Gastroesophageal sphincter (tissue), 4 donors: ENCODE measurements at regions not wholly inside any gene's neighbourhood (a gene's known extent, or its start where the extent isn't known, plus 50 kb on each side); places are given as distances from the start of the nearest gene placed in this dataset.

Experiments
- ATAC-seq: fragments of 150-250 bp; one replicate; pipeline ENCODE4 v1.9.1; 2016; ENCODE audit warnings: mild to moderate bottlenecking, moderate library complexity
- H3K27ac ChIP-seq, 4 donors: fragments of 200-600 bp; sonication (generic) in 3 of 4; 1 replicate in 3 of 4; 2 replicates in 1 of 4; pipeline ENCODE4 v1.5.1; 2016 to 2019
- H3K27me3 ChIP-seq: fragments of 200-600 bp; sonication (generic); one replicate; pipeline ENCODE4 v1.5.1; 2019
- H3K36me3 ChIP-seq, 2 donors: fragments of 200-600 bp; sonication (generic); one replicate each; pipeline ENCODE4 v1.5.1; 2019; ENCODE audit warnings: control low read depth in 1 of 2
- H3K4me1 ChIP-seq, 3 donors: fragments of 200-600 bp; sonication (generic); 1 replicate in 2 of 3; 2 replicates in 1 of 3; pipeline ENCODE4 v1.5.1; 2016 to 2019; ENCODE audit warnings: control low read depth in 2 of 3
- H3K4me3 ChIP-seq, 2 donors: fragments of 200-600 bp; sonication (generic); one replicate each; pipeline ENCODE4 v1.5.1; 2019; ENCODE audit warnings: mild to moderate bottlenecking in 1 of 2, moderate library complexity in 1 of 2
- H3K9me3 ChIP-seq, 3 donors: fragments of 200-600 bp; sonication (generic); one replicate each; pipeline ENCODE4 v1.5.1; 2017 to 2019; ENCODE audit warnings: control low read depth in 2 of 3
- EP300 ChIP-seq: sonication (generic); formaldehyde crosslinking; IDR thresholded peaks from one replicate; pipeline ENCODE4 v1.6.1; 2017; ENCODE audit warnings: antibody characterized with exemption, mild to moderate bottlenecking
- POLR2A ChIP-seq, 2 donors: fragments of 450-650 bp; IDR thresholded peaks; one replicate each; pipeline ENCODE4 v1.6.1; 2017; ENCODE audit warnings: antibody characterized with exemption in 2 of 2, mild to moderate bottlenecking in 2 of 2, moderate library complexity in 1 of 2
- POLR2AphosphoS5 ChIP-seq: sonication (generic); formaldehyde crosslinking; IDR thresholded peaks from one replicate; pipeline ENCODE4 v1.6.1; 2017; ENCODE audit warnings: antibody characterized with exemption
- WGBS, 2 donors: methylation state at CpG; one replicate each; pipeline ENCODE4 v1.1.5; 2018; ENCODE audit warnings: low coverage in 1 of 2; 5-methylcytosine and 5-hydroxymethylcytosine counted together
- TF ChIP-seq, protein P1 (sequence below), 4 experiments: fragments of 200-600 bp in 2 of 4; fragments of 450-650 bp in 2 of 4; sonication (generic) in 1 of 4; IDR thresholded peaks; one replicate each; pipeline ENCODE4 v1.5.1; 2017 to 2019; ENCODE audit warnings: antibody characterized with exemption in 4 of 4, mild to moderate bottlenecking in 2 of 4, moderate library complexity in 2 of 4

DNA sequence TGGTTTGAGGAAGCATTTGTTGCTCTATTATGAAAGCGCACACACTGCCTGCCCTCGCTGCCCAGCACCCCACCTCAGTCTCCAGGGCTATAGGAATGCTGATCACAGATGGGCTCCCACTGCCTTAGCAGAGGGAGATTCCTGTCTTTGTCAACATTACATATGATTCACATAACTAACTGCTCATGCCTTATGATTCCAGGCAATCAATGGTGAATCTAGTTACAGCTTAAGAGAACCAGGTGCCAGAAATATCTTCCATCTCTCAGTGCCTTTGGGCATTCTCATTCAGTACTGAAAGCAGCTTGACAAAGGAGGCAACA, 458.9 kb upstream of the C9orf72 start:
- 85 to 100% methylated on average over 2 of the region's 2 CpGs for WGBS, 2 donors
- Histone ChIP-seq H3K4me1 (no peaks in the 10 kb centered on the region), H3K9me3 (no peaks in the 10 kb centered on the region), H3K36me3 (no peaks in the 10 kb centered on the region), H3K27ac (no peak overlapping the region), H3K4me3 (no peak overlapping the region), H3K27me3 (no peaks in the 10 kb centered on the region)
- ATAC-seq, result no peak
- TF ChIP-seq EP300, result no peak
- no peak for TF ChIP-seq POLR2AphosphoS5
- TF ChIP-seq, protein P1, sequence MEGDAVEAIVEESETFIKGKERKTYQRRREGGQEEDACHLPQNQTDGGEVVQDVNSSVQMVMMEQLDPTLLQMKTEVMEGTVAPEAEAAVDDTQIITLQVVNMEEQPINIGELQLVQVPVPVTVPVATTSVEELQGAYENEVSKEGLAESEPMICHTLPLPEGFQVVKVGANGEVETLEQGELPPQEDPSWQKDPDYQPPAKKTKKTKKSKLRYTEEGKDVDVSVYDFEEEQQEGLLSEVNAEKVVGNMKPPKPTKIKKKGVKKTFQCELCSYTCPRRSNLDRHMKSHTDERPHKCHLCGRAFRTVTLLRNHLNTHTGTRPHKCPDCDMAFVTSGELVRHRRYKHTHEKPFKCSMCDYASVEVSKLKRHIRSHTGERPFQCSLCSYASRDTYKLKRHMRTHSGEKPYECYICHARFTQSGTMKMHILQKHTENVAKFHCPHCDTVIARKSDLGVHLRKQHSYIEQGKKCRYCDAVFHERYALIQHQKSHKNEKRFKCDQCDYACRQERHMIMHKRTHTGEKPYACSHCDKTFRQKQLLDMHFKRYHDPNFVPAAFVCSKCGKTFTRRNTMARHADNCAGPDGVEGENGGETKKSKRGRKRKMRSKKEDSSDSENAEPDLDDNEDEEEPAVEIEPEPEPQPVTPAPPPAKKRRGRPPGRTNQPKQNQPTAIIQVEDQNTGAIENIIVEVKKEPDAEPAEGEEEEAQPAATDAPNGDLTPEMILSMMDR (IDR thresholded peaks at IDR 0.05), result no peak
- no peak for TF ChIP-seq POLR2A (IDR thresholded peaks at IDR 0.05)

DNA sequence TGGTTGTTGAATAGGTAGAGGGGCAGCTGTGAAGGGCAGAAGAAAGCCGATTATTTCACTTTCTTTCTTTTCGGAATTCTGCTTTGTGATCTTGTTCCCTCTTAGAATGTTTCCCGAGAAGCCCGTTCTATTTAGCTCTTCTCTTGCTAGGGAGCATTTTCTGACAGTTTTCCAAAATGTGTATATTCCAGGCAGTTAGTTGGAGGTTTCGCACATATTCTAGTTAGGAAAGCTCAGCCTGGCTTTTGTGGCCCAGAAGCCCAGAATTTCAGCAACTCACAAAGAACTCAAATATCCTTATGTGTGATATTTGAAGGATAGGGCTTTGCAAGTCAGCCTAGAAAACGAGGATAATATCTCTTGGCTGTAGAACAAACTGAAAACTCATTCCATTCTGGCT, 461.0 kb upstream of the C9orf72 start:
- Histone ChIP-seq H3K36me3 (no peaks in the 10 kb centered on the region), H3K27ac (no peak overlapping the region), H3K4me3 (no peak overlapping the region), H3K9me3 (no peaks in the 10 kb centered on the region), H3K27me3 (no peaks in the 10 kb centered on the region), H3K4me1 (no peaks in the 10 kb centered on the region)
- no peak for ATAC-seq
- no peak for TF ChIP-seq EP300
- 50 to 51% methylated on average over 4 to 6 of the region's 6 CpGs for WGBS, 2 donors

DNA sequence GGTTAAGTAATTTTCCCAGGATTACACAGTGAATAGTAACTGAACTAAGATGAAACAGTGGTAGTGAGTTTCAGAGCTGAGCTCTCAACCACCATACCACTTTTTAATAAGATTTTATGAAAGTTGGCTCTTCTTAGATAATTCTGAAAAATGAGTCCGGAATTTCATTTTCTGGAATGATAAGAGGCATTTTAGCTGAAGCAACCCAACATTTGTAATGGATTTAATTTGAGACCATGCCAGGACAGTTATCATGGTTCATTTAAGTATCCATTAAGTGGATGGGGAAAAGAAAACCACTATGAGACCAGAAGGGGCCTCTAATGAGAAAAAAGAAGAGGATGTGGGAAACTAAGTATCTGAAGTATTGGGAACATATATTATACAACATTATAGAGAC, 464.7 kb upstream of the C9orf72 start:
- H3K27ac ChIP-seq, result no peak overlapping the region
- WGBS, 2 donors, result 69 to 80% methylated on average over 1 of the region's 1 CpG
- no peaks in the 10 kb centered on the region for H3K9me3 ChIP-seq
- H3K36me3 ChIP-seq, result no peaks in the 10 kb centered on the region
- TF ChIP-seq, protein P1 (IDR thresholded peaks at IDR 0.05), result no peak
- no peak for TF ChIP-seq POLR2AphosphoS5
- no peak for TF ChIP-seq EP300
- no peak for TF ChIP-seq POLR2A (IDR thresholded peaks at IDR 0.05)
- no peaks in the 10 kb centered on the region for H3K4me1 ChIP-seq
- no peak overlapping the region for H3K4me3 ChIP-seq
- no peaks in the 10 kb centered on the region for H3K27me3 ChIP-seq
- ATAC-seq, result no peak

DNA sequence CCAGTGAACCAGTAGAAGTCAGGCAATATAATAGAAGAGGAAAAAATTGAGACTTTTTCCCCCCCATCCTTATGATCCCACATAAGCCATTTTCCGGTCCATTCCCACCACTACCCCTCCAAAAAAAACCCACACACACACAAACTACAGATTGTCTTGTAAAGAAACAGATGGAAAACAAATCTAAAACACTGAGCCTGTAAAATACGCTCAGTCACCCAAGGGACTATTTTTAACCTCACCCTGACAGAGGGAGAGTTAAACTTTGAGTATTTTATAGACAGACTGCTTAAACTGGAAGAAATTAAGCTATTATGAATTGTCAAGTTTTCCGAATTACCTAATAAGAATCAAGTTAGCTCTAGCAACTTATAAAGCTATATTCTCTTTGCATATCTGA, 471.8 kb upstream of the C9orf72 start:
- WGBS, 2 donors, result 53 to 66% methylated on average over 3 of the region's 3 CpGs
- H3K27ac ChIP-seq, result no peak overlapping the region
- ATAC-seq, result no peak
- TF ChIP-seq, protein P1 (IDR thresholded peaks at IDR 0.05), result no peak
- no peak for TF ChIP-seq EP300
- no peak for TF ChIP-seq POLR2AphosphoS5
- no peak for TF ChIP-seq POLR2A (IDR thresholded peaks at IDR 0.05)
- no peaks in the 10 kb centered on the region for H3K9me3 ChIP-seq
- no peaks in the 10 kb centered on the region for H3K36me3 ChIP-seq
- H3K27me3 ChIP-seq, result no peaks in the 10 kb centered on the region
- no peak overlapping the region for H3K4me3 ChIP-seq
- H3K4me1 ChIP-seq, result no peaks in the 10 kb centered on the region

DNA sequence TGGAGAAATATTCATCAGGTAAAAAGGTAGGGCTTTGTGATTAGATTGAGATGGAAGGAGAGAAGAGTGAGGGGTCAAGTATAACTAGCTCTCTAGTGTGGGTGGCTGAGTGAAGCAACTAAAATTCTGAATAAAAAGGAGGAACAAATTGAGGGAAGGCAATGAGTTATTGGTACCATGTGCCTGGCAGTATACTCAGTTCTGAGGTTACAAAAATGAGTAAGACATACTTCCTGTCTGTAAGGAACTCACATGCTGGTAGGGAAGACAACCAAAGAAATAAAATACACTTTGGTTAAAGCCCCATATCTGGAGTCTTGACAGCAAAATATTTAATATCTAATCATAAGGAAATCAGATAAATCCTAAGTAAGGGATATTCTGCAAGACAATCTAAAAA, 476.8 kb upstream of the C9orf72 start:
- Histone ChIP-seq H3K4me3 (no peak overlapping the region), H3K4me1 (no peaks in the 10 kb centered on the region), H3K27ac (no peak overlapping the region), H3K9me3 (no peaks in the 10 kb centered on the region), H3K27me3 (no peaks in the 10 kb centered on the region), H3K36me3 (no peaks in the 10 kb centered on the region)
- ATAC-seq, result no peak
- TF ChIP-seq EP300 (no peak), POLR2A (IDR thresholded peaks at IDR 0.05) (no peak), POLR2AphosphoS5 (no peak)
- TF ChIP-seq, protein P1 (IDR thresholded peaks at IDR 0.05), result no peak

DNA sequence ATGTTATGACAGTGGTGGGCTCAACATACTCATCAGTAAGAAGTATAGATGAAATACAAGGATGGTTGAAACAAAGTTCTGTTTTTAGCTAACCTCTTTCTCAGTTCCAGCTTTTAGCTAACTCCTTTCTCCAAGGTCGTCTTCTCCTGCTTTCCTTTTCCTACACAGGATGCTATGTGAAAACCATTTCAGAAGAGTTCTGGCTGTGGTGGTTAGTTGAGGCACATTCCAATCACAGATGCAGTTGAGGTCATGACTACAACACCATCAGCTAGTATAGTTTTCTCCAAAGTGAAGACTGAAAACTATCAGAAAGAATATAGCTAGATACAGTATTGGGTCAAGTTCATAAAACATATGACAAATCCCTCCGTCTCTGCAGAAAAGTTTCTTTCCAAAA, 477.7 kb upstream of the C9orf72 start:
- ATAC-seq, result no peak
- no peak overlapping the region for H3K27ac ChIP-seq
- H3K9me3 ChIP-seq, result no peaks in the 10 kb centered on the region
- H3K36me3 ChIP-seq, result no peaks in the 10 kb centered on the region
- no peaks in the 10 kb centered on the region for H3K4me1 ChIP-seq
- H3K4me3 ChIP-seq, result no peak overlapping the region
- TF ChIP-seq EP300 (no peak), POLR2A (IDR thresholded peaks at IDR 0.05) (no peak), POLR2AphosphoS5 (no peak)
- TF ChIP-seq, protein P1 (IDR thresholded peaks at IDR 0.05), result no peak
- 76% methylated on average over 2 of the region's 2 CpGs for WGBS, 2 donors
- no peaks in the 10 kb centered on the region for H3K27me3 ChIP-seq
